ENCODE measurements at regions not wholly inside any gene's neighbourhood (a gene's known extent, or its start where the extent isn't known, plus 50 kb on each side); places are given as distances from the start of the nearest gene placed in this dataset.

DNA sequence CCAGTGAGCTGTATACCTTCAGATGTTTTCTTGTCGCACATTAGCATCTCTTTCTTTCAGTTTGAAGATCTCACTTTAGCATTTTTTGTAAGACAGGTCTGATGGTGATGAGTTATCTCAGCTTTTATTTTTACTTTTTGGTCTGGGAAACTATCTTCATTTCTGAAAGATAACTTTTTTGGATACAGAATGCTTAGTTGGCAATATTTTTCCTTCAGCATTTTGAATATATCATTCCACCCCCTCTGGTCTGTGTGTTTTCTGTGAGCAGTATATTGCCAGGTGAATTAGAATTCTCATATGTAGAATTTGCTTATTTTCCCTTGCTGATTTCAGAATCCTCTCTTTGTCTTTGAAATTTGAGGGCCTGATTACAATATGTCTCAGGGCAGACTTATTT lies 743.3 kb downstream of the PLOD2 start:
- H3K4me3 Mint-ChIP-seq, result no peak overlapping the region
- H3K4me1 Mint-ChIP-seq (ENCODE audit: low read depth), result no peaks in the 10 kb centered on the region
- no peaks in the 10 kb centered on the region for H3K4me1 ChIP-seq (ENCODE audit: insufficient read depth, low read length)
- ATAC-seq (ENCODE audit: poor library complexity), result no peak
- no peaks in the 10 kb centered on the region for H3K27me3 ChIP-seq (ENCODE audit: control insufficient read depth in 1 of 2, insufficient read depth in 2 of 2, low read length in 2 of 2)
- no peak for DNase-seq
- H3K27ac ChIP-seq (ENCODE audit: low read depth in 1 of 2, low read length in 2 of 2), result no peak overlapping the region
- no peaks in the 10 kb centered on the region for H3K36me3 Mint-ChIP-seq (ENCODE audit: low read depth)
- CTCF ChIA-PET, result no interaction called here
- H3K36me3 ChIP-seq (ENCODE audit: insufficient read depth, low read length), result no peaks in the 10 kb centered on the region
- POLR2A ChIA-PET, result no interaction called here
- H3K9me3 ChIP-seq (ENCODE audit: control insufficient read depth in 1 of 2, insufficient read depth in 1 of 2, low read length in 2 of 2), result no peaks in the 10 kb centered on the region
- no peak overlapping the region for H3K27ac Mint-ChIP-seq
- no peak overlapping the region for H3K4me3 ChIP-seq (ENCODE audit: low read length)
- no peak for TF ChIP-seq CTCF (IDR thresholded peaks at IDR 0.05)
- intact Hi-C loops (cut with DNase I, micrococcal nuclease), result no loop called here
- H3K9me3 Mint-ChIP-seq, result peaks cover 3% of the 10 kb centered on the region
- H3K27me3 Mint-ChIP-seq, result no peaks in the 10 kb centered on the region

- ChIA-PET POLR2A (no interaction called here), CTCF (no interaction called here)
- H3K27ac Mint-ChIP-seq, result no peak overlapping the region
- Histone ChIP-seq H3K36me3 (ENCODE audit: insufficient read depth, low read length) (no peaks in the 10 kb centered on the region), H3K9me3 (ENCODE audit: control insufficient read depth in 1 of 2, insufficient read depth in 1 of 2, low read length in 2 of 2) (peaks cover 0 to 5% of the 10 kb centered on the region in 2 experiments), H3K27me3 (ENCODE audit: control insufficient read depth in 1 of 2, insufficient read depth in 2 of 2, low read length in 2 of 2) (no peaks in the 10 kb centered on the region), H3K27ac (ENCODE audit: low read depth in 1 of 2, low read length in 2 of 2) (no peak overlapping the region), H3K4me3 (ENCODE audit: low read length) (no peak overlapping the region), H3K4me1 (ENCODE audit: insufficient read depth, low read length) (no peaks in the 10 kb centered on the region)
- DNase-seq (no peak), ATAC-seq (ENCODE audit: poor library complexity) (no peak)
- peaks cover 3% of the 10 kb centered on the region for H3K9me3 Mint-ChIP-seq
- no peak overlapping the region for H3K4me3 Mint-ChIP-seq
- H3K4me1 Mint-ChIP-seq (ENCODE audit: low read depth), result no peaks in the 10 kb centered on the region
- TF ChIP-seq CTCF (IDR thresholded peaks at IDR 0.05), result no peak
- H3K36me3 Mint-ChIP-seq (ENCODE audit: low read depth), result no peaks in the 10 kb centered on the region
- H3K27me3 Mint-ChIP-seq, result no peaks in the 10 kb centered on the region
- intact Hi-C loops (cut with DNase I, micrococcal nuclease), result no loop called here
Observed at GRCh38 chr3:145422556-145422955, 738.4 kb downstream of the PLOD2 start.

- Histone ChIP-seq H3K36me3 (ENCODE audit: insufficient read depth, low read length) (no peaks in the 10 kb centered on the region), H3K9me3 (ENCODE audit: control insufficient read depth in 1 of 2, insufficient read depth in 1 of 2, low read length in 2 of 2) (peaks cover 0 to 10% of the 10 kb centered on the region in 2 experiments), H3K4me3 (ENCODE audit: low read length) (no peak overlapping the region), H3K4me1 (ENCODE audit: insufficient read depth, low read length) (no peaks in the 10 kb centered on the region), H3K27me3 (ENCODE audit: control insufficient read depth in 1 of 2, insufficient read depth in 2 of 2, low read length in 2 of 2) (no peaks in the 10 kb centered on the region), H3K27ac (ENCODE audit: low read depth in 1 of 2, low read length in 2 of 2) (no peak overlapping the region)
- DNase-seq (no peak), ATAC-seq (ENCODE audit: poor library complexity) (no peak)
- intact Hi-C loops (cut with DNase I, micrococcal nuclease), result no loop called here
- no peaks in the 10 kb centered on the region for H3K27me3 Mint-ChIP-seq
- H3K9me3 Mint-ChIP-seq, result peaks cover under 1% of the 10 kb centered on the region
- H3K27ac Mint-ChIP-seq, result no peak overlapping the region
- ChIA-PET CTCF (no interaction called here), POLR2A (no interaction called here)
- H3K4me1 Mint-ChIP-seq (ENCODE audit: low read depth), result no peaks in the 10 kb centered on the region
- H3K36me3 Mint-ChIP-seq (ENCODE audit: low read depth), result no peaks in the 10 kb centered on the region
- no peak overlapping the region for H3K4me3 Mint-ChIP-seq
- no peak for TF ChIP-seq CTCF (IDR thresholded peaks at IDR 0.05)
Observed at GRCh38 chr3:145427355-145427754, 733.6 kb downstream of the PLOD2 start.
